ENCODE measurements at regions not wholly inside any gene's neighbourhood (a gene's known extent, or its start where the extent isn't known, plus 50 kb on each side); places are given as distances from the start of the nearest gene placed in this dataset.
"Not testable (repeated sequence)": the region's sequence is repeated elsewhere in the genome, so short reads cannot be mapped to it uniquely, and the experiment has no call there.

DNA sequence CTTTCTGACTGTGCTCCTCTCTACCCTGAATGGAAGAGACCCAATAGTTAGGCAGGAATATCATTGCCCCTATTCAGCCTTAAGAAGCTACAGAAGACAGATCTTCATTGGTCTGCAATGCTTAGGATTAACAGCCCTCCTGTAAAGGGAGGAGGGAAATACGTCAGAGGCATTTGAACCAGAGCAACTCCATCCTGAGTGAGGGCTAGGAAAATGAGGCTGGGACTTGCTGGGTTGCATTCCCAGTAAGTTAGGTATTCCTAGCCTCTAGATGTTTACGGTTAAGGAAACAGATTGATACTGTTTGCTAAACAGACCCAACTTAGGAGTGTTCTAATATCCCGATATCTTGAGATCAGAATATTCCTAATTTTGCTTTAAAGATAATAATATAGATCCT lies 63.5 kb downstream of the PCDH18 start:
- no peak for DNase-seq

DNA sequence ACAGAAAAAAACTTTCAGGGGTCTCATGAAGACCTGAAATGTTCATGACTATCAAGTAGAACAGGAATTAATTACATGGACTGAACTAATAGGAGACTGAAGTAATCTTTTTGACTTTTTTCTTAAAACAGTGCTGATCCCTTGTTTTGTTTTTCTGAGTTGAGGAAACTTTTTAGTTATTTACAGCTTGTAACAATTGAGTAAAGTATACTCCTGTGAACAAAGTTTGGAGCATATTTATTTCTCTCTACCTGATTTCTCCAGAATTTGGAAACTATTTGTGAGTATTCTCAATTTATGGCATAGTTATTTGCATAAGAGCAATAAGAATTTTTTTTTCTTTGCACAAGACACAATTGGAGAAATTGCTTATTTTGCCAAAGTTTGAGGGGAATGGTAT lies 64.8 kb downstream of the PCDH18 start:
- no peak for DNase-seq

DNA sequence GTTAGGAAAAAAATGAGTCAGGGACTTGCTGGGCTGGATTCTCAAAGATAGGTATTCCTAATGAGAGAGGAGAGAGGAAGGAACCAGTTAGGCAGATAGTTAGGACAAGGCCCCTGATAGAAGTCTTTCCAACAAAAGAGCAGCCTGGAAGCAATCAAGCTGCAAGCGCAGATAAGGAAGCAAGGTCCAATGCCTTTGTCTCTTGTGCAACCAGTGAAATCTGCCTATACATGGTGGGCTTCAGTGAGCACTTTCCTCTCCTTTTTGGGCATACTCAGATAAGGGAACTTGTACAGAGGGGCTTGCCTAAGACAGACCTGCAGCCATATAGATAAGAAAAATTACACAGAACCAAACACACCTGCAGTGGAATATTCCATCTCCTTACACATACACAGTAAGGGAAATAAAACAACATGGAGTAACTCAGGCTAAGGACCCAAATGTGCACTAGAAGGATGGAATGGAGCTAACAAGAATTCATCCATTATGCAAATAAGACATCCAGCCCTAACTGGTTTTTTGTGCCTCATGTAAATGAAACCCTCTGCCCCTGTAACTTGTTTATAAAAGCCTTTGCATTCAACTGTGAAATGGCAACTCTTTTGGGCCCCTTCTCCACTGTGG lies 68.8 kb downstream of the PCDH18 start:
- DNase-seq = no peak

DNA sequence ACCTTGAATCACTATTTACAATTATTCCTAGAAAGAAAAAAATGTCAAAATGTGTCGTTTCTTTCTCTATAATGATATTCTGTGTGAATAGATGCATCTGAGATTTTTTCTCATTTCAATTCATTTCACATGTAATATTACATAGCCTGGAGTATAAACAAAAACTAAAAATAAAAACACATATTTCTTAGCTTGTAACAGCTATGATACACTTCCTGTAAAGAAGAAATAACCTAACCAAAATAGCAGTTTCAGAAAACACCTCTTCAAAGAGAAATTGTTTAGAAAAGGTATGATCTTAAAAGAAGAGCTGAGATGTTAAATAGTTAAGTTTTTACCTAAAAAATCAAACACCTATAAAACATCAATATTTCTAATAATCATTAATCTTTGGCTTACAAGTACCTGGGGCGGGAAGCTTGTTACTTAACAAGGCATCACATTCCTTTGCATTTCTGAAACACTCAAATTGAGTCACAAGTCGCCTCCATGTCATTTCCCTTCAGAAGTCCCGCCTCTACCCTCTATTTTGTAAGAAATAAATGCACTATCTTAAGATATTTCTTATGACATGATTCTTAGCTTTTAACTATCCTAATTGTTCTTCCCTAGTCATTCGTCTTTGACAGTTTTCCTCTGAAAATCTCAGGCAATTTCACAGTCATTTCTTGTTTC lies 76.5 kb downstream of the PCDH18 start:
- DNase-seq = no peak

DNA sequence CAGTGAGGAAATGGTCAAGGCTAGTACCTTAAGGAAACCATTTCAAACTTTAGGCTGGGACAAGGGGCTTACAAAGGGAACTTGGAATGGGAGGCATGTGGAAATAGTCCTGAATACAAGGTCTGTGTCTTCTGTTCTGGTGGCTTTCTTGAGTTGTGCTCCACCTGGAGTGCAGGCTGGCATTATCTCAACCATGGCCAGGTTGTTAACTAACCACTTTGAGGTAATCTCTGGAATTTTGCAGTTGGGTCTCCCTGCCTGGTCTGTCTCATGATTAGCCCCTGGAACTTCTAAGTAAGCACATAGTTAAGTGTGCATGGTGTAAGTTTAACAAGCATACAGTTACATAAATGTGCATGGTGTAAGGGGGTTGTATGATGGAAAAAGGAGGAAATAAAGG lies 77.5 kb downstream of the PCDH18 start:
- no peak for DNase-seq

DNA sequence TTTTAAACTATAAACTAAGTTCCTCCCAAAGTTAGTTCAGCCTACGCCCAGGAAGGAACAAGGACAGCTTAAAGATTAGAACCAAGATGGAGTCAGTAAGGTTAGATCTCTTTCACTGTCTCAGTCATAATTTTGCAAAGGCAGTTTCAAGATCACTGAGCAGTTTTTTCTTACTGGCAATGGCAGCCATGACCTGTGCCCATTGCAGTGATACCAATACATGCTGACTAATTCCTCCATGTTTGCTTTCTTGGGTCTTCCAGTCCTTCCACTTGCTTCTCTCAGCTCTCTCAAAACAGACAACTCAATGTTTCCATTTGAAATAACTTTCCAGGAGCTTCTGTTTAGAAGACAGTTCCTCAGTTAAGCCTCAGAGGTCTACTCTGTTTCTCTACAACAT lies 79.5 kb downstream of the PCDH18 start:
- no peak for DNase-seq

DNA sequence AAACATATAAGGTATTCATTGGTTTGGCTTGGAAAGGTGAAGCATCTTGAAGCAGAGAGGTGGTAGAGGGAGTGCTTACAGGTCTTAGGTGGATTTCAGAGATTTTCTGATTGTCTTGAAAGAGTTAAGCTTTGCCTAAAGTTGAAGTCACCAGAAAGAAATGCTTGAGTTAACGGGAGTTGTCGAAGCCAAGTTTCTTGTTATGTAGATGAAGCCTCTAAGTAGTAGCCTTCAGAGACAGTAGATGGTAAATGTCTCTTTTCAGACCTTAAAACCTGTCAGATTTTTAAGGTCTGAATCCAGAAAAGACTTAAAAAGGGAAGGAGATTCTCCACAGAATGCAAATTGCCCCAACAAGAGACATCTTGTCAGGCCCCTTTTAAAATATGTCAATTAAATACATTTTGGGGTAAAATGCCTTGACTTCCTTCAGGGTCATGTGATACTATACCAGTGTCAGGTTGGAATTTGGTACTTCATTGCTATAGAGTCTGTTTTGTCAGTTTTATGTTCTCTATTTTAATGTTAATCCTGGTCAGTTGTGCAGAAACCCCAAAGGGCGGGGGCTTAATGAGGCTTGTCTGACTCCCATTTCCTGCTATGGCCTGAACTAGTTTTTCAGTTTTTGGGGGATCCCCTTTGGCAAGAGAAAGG lies 81.0 kb downstream of the PCDH18 start:
- DNase-seq = no peak

DNA sequence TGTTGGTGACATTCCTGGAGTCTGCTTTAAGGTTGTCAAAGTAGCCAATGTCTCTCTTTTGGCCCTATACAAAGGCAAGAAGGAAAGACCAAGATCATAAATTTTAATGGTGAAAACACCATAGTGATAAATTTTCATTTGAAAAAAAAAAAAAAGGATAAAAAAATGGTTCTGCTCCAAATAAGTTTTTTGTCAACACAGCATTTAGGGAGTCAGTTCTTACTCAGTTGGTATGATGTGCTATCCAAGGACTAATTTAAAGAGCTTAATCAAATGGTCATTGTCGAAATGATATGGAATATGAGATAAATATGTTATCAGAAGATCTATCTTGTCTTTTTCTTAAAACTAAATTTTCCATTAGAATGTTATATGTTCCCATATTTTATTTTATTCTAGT lies 83.9 kb downstream of the PCDH18 start:
- no peak for DNase-seq

DNA sequence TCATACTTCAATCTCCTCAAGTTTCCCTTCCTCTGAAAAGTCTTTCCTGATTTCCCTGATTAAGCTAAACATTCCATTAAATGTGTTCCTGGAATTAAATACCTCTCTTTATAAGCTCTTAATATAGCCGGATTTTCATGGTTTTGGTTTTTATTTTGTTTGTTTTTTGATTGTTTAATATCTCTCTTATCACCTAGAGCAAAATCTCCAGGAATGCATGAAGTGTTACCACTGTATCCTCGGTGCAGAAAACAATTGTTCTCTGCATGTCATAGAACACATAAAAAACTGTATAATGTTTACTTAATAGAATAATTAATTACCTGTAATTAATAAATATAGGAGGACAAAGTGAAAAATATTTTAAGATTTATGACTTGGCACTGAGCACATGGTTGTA lies 86.2 kb downstream of the PCDH18 start:
- no peak for DNase-seq

DNA sequence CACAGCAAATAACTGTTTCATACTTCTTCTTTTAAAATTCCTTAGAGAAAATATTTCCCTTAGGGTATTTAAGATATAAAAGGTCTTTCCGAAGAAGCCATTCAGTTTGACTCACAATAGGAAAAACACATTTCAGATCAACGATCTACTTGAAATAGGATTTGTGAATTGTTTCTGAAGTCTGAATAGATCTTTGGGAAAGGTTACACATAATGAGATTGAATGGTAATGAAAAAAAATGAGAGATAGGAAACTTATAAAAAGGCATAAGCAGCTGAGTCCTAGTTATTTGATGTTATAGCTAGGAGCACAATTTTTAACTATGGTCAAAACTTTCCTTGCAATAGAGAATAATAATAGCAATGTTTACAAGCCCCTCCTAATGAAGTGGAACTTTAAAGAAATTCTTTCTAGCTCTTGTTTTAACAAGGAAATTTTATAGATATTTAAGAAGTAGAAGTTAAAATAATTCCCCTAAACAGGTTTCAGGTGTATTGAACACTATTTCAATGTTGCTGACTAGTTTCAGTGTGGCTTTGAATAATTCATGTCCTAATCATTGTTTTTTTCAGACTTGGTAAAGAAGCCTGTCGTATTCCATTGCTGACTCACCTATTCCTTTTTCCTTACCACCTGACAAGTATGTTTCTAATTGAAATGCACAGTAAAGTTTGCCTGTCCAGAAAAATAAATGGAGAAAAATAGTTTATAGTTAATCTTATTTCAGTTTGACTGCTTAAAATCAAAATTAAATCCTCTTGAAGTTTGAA lies 89.1 kb downstream of the PCDH18 start:
- no peak for DNase-seq

DNA sequence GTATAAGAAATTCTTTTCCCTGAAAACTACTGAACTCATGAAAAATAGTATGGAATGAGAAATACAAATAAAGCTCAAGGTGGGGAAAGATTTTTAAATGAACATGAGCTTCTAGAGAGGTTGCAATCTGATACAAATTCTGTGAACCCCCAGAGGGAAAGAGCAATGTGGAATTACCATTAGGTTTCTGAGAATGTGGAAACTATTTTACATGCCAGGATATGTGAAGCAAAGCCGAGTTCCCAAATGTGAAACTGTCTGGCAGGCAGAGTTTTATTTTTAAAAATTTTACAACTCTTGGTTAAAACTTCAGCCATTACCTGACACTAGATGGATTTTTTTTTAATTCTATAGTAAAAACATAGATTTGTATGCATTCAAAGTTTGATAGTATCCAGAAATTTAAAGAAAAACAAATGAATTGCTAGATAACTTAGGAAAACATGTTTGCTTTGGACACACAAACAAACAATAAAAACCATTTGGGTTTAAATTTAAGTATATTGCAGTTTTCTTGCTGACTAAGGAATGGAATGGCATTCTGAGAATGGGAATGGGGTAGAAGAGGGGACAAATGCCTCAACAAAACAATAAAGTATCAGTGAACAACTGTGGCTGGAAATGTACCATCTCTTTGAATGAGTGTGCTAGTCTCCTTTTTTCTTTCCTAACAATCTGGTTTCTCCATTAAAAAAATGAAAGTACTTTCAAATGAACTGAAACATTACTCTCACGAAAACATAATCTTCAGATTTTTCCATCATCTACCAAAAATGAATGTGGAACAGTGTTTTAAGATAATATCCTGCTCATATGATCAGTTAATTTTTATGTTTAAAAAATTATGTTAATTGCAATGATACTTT lies 99.6 kb downstream of the PCDH18 start:
- no peak for DNase-seq

DNA sequence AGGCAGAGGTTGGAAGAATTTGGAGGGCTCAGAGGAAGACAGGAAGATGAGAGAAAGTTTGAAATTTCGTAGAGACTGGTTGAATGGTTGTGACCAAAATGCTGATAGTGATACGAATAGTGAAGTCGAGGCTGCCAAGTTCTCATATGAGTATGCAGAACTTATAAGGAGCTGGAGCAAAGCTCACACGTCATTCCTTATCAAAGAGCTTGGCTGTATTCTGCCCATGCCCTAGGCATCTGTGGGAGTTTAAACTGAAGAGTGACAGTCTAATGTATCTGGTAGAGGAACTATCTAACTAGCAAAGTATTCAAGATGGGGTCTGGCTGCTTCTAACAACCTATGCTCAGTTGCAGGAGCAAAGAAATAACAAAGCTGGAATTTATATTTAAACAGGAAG lies 102.1 kb downstream of the PCDH18 start:
- DNase-seq = no peak

DNA sequence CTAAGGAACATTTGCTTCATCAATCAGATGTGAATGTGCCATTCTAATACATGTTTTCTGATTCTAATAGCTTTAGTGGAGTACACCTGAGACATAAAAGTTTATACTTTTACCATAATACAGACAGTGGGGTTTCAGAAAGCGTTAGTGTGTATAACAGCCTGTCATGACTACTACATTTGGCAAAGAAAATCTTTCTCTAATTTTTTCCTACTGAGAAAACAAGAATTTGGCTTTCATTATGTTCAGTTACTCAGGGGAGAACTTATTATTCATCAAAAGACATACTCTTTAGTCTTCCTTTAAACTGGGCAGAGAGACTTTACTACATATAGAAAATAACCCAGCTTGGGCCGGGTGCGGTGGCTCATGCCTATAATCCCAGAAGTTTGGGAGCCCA lies 104.9 kb downstream of the PCDH18 start:
- no peak for DNase-seq

DNA sequence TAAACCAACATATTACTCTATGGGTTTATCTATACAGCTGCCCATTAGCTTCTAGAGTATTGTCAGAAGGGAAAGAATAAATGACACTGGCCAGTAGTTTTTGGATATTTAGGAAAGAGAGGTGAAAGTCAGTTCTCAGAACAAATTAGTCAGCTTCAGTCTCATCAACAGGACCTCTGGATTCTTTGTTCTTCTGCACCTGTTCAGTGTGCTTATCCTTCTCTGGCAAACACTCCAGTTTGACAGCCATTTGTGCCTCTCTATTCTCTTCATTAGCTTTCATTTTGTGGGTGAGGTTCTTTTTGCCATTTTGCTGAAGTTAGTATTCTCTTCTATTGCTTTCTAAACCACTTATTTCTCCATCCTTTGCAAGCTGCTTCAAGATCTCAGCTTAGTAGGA lies 107.0 kb downstream of the PCDH18 start:
- DNase-seq = no peak

DNA sequence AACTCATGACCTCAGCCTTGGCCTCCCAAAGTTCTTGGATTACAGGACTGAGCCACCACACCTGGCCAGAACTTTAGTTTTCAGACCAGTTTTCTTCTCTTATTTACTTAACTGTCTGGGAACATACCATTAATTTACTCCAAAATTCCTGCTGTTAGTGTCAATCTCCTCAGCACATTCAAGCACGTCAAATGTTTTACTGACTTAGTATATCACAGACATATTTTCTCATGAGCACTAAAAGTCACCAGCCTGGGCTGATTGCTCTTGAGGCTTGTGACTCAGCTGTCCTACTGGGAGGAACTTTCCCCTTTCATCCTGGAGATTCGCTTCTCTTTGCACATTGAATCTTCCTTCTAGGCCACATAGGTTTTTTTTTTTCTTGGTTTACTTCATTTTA lies 109.6 kb downstream of the PCDH18 start:
- DNase-seq = no peak

DNA sequence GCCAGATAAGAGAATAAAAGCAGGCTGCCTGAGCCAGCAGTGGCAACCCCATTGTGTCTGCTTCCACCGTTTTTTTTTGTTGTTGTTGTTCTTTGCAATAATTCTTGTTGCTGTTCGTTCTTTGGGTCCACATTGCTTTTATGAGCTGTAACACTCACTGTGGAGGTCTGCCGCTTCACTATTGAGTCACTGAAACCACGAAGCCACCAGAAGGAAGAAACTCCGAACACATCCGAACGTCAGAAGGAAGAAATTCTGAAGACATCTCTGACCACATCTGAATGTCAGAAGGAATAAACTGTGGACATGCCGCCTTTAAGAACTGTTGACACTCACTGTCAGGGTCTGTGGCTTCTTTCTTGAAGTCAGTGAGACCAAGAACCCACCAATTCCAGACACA lies 110.5 kb downstream of the PCDH18 start:
- DNase-seq = no peak

DNA sequence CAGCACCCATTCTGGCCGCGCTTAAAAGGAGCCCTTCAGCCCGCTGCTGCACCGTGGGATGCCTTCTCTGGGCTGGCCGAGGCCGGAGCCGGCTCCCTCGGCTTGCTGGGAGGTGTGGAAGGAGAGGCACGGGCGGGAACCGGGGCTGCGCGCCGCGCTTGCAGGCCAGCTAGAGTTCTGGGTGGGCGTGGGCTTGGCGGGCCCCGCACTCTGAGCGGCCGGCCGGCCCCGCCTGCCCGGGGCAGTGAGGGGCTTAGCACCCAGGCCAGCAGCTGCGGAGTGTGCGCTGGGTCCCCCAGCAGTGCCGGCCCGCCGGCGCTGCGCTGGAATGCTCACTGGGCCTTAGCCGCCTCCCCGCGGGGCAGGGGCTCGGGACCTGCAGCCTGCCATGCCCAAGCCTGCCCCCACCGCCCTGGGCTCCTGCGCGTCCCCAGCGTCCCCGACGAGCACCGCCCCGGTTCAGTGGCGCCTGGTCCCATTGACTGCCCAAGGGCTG lies 111.3 kb downstream of the PCDH18 start:
- DNase-seq = no peak

DNA sequence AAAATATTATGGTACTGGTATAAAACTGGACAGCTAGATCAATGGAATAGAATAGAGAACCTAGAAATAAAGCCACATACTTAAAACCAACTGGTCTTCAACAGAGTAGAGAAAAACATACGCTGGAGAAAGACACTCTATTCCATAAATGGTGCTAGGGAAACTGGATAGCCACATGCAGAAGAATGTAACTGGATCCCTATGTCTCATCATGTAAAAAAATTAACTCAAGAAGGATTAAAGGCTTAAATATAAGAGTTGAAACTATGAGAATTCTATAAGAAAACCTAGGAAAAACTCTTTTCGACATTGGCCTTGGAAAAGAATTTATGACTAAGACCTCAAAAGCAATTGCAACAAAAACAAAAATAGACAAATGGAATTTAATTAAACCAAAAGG lies 114.6 kb downstream of the PCDH18 start:
- DNase-seq = no peak

DNA sequence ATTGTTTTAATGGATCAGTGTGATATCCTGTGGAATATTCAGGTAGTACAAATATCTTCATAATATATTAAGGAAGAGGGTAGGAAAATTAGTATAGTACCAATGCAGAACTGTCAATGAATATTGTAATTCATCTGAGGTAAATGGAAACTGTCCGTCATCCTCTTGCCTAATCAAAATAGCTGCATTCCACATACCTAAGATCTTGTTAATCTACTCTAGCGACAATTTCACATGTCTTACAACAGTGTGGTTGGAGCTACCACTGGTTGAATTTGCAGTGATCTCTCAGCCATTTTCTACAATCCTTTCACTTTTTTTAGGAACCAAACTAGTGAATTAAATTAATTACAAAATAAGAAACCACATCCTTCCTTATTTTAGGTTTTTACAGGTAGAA lies 117.5 kb downstream of the PCDH18 start:
- DNase-seq = no peak

DNA sequence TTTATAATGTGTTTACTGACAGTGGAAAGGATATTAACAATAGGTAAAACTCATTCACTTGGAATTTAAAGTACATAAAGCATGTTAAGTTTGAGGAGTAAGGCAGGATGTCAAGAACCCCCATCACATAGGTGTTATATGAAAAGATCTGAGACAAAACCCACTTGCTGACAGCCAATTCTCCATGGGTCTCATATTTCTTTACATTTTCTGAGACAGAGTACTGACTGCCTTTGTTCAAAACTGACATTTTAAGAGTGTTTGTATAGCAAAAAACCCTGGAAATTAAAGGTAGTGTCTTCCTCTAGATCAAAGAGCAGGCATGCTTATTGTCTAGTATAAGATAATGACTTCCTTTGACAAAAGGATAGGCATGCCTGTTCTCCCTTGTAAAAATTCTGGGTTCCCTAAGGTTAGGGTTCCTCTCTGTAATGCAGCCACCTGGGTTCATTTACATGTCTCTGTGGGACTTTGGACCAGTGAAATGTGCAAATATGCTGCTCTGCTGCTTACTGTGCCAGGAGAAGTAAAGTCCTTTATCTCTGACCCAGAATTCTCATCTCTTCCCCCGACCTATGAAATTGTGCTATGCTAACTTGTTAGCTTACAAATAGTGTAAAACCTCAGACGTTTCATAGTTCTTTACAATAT lies 123.6 kb downstream of the PCDH18 start:
- DNase-seq = no peak

DNA sequence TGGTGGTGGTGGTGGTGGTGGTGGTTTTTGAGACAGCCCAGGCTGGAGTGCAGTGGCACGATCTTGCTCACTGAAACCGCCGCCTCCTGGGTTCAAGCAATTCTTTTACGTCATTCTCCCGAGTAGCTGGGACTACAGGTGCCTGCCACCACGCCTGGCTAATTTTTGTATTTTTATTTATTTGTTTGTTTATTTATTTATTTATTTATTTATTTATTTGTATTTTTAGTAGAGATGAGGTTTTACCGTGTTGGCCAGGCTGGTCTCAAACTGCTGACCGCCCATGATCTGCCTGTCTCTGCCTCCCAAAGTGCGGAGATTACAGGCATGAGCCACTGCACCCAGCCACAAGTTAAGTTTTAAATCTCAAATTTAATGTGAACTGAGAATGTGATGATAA lies 126.5 kb downstream of the PCDH18 start:
- not testable (repeated sequence) for DNase-seq

DNA sequence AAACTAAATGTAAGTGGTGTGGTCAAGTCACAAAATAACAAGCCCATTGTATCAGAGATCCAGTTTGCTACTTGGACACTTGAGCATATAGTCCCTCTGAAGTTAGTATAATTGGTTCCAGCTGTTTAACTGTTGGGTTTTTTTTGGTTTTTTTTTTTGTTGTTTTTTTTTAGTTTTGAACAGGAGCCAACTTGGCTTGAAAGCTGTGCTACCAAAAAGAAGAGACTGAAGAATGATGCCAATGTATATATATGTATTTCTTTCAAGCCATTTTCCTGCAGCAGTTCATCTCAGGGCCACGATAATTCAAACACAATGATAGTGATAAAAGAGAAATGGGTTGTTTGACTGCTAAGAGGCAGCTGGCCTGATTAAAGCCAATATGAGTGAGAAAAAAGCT lies 138.3 kb downstream of the PCDH18 start:
- no peak for DNase-seq

Measured in GF-D8 (cell line).